SK-N-SH treated with all-trans-retinoic acid at 6 μM for 48 hours (cell line): ENCODE measurements at regions not wholly inside any gene's neighbourhood (a gene's known extent, or its start where the extent isn't known, plus 50 kb on each side); places are given as distances from the start of the nearest gene placed in this dataset.

Source experiments
- ATAC-seq: fragments of 200-7000 bp; cut with Tn5 transposase; 3 replicates; pipeline ENCODE4 v1.9.1; 2020; ENCODE audit warnings: mild to moderate bottlenecking, moderate library complexity
- ARNTL ChIP-seq: fragments of 450-650 bp; formaldehyde crosslinking; IDR thresholded peaks from 2 replicates; pipeline ENCODE4 v1.5.0; 2020; ENCODE audit warnings: low read depth, mild to moderate bottlenecking, moderate library complexity, borderline replicate concordance
- BACH2 ChIP-seq: fragments of 250-450 bp; sonication (Bioruptor Pico); IDR thresholded peaks from 2 replicates; pipeline ENCODE4 v1.9.0; 2021; ENCODE audit warnings: mild to moderate bottlenecking, borderline replicate concordance
- CREB5 ChIP-seq: fragments of 250-450 bp; sonication (Bioruptor Pico); IDR thresholded peaks from 2 replicates; pipeline ENCODE4 v1.5.1; 2020; ENCODE audit warnings: low read depth, mild to moderate bottlenecking, moderate library complexity
- CSDC2 ChIP-seq: fragments of 250-450 bp; sonication (Bioruptor Pico); IDR thresholded peaks from 2 replicates; pipeline ENCODE4 v1.5.0; 2020; ENCODE audit warnings: mild to moderate bottlenecking, moderate library complexity
- CSRNP3 ChIP-seq: fragments of 250-450 bp; sonication (Bioruptor Pico); IDR thresholded peaks from 2 replicates; pipeline ENCODE4 v1.5.1; 2021; ENCODE audit warnings: mild to moderate bottlenecking, moderate library complexity
- ESRRG ChIP-seq: fragments of 250-450 bp; sonication (Bioruptor Pico); IDR thresholded peaks from 2 replicates; pipeline ENCODE4 v1.6.1; 2021; ENCODE audit warnings: mild to moderate bottlenecking
- GLIS3 ChIP-seq: fragments of 250-450 bp; sonication (Bioruptor Pico); IDR thresholded peaks from 2 replicates; pipeline ENCODE4 v1.5.0; 2020; ENCODE audit warnings: mild to moderate bottlenecking, moderate library complexity
- ISL1 ChIP-seq: fragments of 250-450 bp; sonication (Bioruptor Pico); IDR thresholded peaks from 2 replicates; pipeline ENCODE4 v2.1.2; 2022; ENCODE audit warnings: mild to moderate bottlenecking, moderate library complexity
- OSR1 ChIP-seq: fragments of 250-450 bp; sonication (Bioruptor Pico); IDR thresholded peaks from 2 replicates; pipeline ENCODE4 v1.8.0; 2022; ENCODE audit warnings: moderate library complexity, mild to moderate bottlenecking, inconsistent platforms
- PPARA ChIP-seq: fragments of 250-450 bp; sonication (Bioruptor Pico); IDR thresholded peaks from 2 replicates; pipeline ENCODE4 v1.5.0; 2020; ENCODE audit warnings: mild to moderate bottlenecking, borderline replicate concordance
- RARB ChIP-seq: fragments of 250-450 bp; sonication (Bioruptor Pico); IDR thresholded peaks from 2 replicates; pipeline ENCODE4 v1.8.0; 2021; ENCODE audit warnings: mild to moderate bottlenecking, moderate library complexity
- SNAI2 ChIP-seq: fragments of 250-450 bp; sonication (Bioruptor Pico); IDR thresholded peaks from 2 replicates; pipeline ENCODE4 v1.5.0; 2020; ENCODE audit warnings: mild to moderate bottlenecking, moderate library complexity
- TCF4 ChIP-seq: fragments of 250-450 bp; sonication (Bioruptor Pico); IDR thresholded peaks from 2 replicates; pipeline ENCODE4 v1.8.0; 2021; ENCODE audit warnings: mild to moderate bottlenecking, moderate library complexity, borderline replicate concordance
- TOX ChIP-seq: fragments of 250-450 bp; sonication (Bioruptor Pico); IDR thresholded peaks from 2 replicates; pipeline ENCODE4 v1.8.0; 2021; ENCODE audit warnings: mild to moderate bottlenecking, moderate library complexity, borderline replicate concordance
- ZC3H10 ChIP-seq: fragments of 250-450 bp; sonication (Bioruptor Pico); IDR thresholded peaks from 2 replicates; pipeline ENCODE4 v1.5.1; 2021; ENCODE audit warnings: mild to moderate bottlenecking, moderate library complexity
- ZFP3 ChIP-seq: fragments of 250-450 bp; sonication (Bioruptor Pico); IDR thresholded peaks from 2 replicates; pipeline ENCODE4 v1.5.0; 2020; ENCODE audit warnings: mild to moderate bottlenecking, moderate library complexity
- ZFP30 ChIP-seq: fragments of 450-650 bp; formaldehyde crosslinking; IDR thresholded peaks from 2 replicates; pipeline ENCODE4 v1.5.0; 2022; ENCODE audit warnings: mild to moderate bottlenecking, moderate library complexity
- ZNF565 ChIP-seq: fragments of 450-650 bp; formaldehyde crosslinking; conservative IDR thresholded peaks from 2 replicates; pipeline ENCODE4 v1.5.0; 2020; ENCODE audit warnings: low read depth, mild to moderate bottlenecking, moderate library complexity
- ZNF70 ChIP-seq: fragments of 450-650 bp; formaldehyde crosslinking; IDR thresholded peaks from 2 replicates; pipeline ENCODE4 v1.5.0; 2020; ENCODE audit warnings: mild to moderate bottlenecking, moderate library complexity
- ZNF8 ChIP-seq: fragments of 450-650 bp; formaldehyde crosslinking; IDR thresholded peaks from 2 replicates; pipeline ENCODE4 v1.5.0; 2020; ENCODE audit warnings: mild to moderate bottlenecking, moderate library complexity
- TF ChIP-seq, protein P1 (sequence below): fragments of 250-450 bp; sonication (Bioruptor Pico); IDR thresholded peaks from 2 replicates; pipeline ENCODE4 v1.8.0; 2021; ENCODE audit warnings: low read depth, mild to moderate bottlenecking, moderate library complexity, borderline replicate concordance
- TF ChIP-seq, protein P2 (sequence below): fragments of 250-450 bp; sonication (Bioruptor Pico); IDR thresholded peaks from 2 replicates; pipeline ENCODE4 v1.8.0; 2020; ENCODE audit warnings: mild to moderate bottlenecking, moderate library complexity, borderline replicate concordance
- TF ChIP-seq, protein P3 (sequence below): fragments of 250-450 bp; sonication (Bioruptor Pico); IDR thresholded peaks from 2 replicates; pipeline ENCODE4 v1.5.0; 2020; ENCODE audit warnings: mild to moderate bottlenecking, moderate library complexity

GRCh38 chr12:124456133-124456651, 111.2 kb downstream of the NCOR2 start (continued):
- TF ChIP-seq RARB (CRISPR knock-in tag) (no peak), ESRRG (no peak), CSRNP3 (CRISPR knock-in tag) (no peak)

GRCh38 chr12:124455336-124455735, 112.1 kb downstream of the NCOR2 start:
- no peak for TF ChIP-seq ZNF565 (CRISPR knock-in tag)
- no peak for TF ChIP-seq ZC3H10 (CRISPR knock-in tag)
- TF ChIP-seq CREB5 = no peak
- no peak for TF ChIP-seq SNAI2 (CRISPR knock-in tag)
- TF ChIP-seq CSDC2 = no peak
- no peak for TF ChIP-seq ZNF8 (CRISPR knock-in tag)
- TF ChIP-seq, protein P1, sequence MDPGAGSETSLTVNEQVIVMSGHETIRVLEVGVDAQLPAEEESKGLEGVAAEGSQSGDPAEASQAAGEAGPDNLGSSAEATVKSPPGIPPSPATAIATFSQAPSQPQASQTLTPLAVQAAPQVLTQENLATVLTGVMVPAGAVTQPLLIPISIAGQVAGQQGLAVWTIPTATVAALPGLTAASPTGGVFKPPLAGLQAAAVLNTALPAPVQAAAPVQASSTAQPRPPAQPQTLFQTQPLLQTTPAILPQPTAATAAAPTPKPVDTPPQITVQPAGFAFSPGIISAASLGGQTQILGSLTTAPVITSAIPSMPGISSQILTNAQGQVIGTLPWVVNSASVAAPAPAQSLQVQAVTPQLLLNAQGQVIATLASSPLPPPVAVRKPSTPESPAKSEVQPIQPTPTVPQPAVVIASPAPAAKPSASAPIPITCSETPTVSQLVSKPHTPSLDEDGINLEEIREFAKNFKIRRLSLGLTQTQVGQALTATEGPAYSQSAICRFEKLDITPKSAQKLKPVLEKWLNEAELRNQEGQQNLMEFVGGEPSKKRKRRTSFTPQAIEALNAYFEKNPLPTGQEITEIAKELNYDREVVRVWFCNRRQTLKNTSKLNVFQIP (CRISPR knock-in tag) = no peak
- TF ChIP-seq PPARA (CRISPR knock-in tag) = no peak
- no peak for TF ChIP-seq TCF4 (CRISPR knock-in tag)
- TF ChIP-seq GLIS3 (CRISPR knock-in tag) = no peak
- TF ChIP-seq ZNF70 (CRISPR knock-in tag) = no peak
- TF ChIP-seq, protein P2, sequence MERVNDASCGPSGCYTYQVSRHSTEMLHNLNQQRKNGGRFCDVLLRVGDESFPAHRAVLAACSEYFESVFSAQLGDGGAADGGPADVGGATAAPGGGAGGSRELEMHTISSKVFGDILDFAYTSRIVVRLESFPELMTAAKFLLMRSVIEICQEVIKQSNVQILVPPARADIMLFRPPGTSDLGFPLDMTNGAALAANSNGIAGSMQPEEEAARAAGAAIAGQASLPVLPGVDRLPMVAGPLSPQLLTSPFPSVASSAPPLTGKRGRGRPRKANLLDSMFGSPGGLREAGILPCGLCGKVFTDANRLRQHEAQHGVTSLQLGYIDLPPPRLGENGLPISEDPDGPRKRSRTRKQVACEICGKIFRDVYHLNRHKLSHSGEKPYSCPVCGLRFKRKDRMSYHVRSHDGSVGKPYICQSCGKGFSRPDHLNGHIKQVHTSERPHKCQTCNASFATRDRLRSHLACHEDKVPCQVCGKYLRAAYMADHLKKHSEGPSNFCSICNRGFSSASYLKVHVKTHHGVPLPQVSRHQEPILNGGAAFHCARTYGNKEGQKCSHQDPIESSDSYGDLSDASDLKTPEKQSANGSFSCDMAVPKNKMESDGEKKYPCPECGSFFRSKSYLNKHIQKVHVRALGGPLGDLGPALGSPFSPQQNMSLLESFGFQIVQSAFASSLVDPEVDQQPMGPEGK (CRISPR knock-in tag) = no peak
- no peak for TF ChIP-seq ISL1 (CRISPR knock-in tag)
- TF ChIP-seq OSR1 (CRISPR knock-in tag) = no peak
- TF ChIP-seq ZFP30 (CRISPR knock-in tag) = no peak
- TF ChIP-seq TOX (CRISPR knock-in tag) = no peak
- no peak for TF ChIP-seq RARB (CRISPR knock-in tag)
- TF ChIP-seq ARNTL (CRISPR knock-in tag) = no peak
- TF ChIP-seq, protein P3, sequence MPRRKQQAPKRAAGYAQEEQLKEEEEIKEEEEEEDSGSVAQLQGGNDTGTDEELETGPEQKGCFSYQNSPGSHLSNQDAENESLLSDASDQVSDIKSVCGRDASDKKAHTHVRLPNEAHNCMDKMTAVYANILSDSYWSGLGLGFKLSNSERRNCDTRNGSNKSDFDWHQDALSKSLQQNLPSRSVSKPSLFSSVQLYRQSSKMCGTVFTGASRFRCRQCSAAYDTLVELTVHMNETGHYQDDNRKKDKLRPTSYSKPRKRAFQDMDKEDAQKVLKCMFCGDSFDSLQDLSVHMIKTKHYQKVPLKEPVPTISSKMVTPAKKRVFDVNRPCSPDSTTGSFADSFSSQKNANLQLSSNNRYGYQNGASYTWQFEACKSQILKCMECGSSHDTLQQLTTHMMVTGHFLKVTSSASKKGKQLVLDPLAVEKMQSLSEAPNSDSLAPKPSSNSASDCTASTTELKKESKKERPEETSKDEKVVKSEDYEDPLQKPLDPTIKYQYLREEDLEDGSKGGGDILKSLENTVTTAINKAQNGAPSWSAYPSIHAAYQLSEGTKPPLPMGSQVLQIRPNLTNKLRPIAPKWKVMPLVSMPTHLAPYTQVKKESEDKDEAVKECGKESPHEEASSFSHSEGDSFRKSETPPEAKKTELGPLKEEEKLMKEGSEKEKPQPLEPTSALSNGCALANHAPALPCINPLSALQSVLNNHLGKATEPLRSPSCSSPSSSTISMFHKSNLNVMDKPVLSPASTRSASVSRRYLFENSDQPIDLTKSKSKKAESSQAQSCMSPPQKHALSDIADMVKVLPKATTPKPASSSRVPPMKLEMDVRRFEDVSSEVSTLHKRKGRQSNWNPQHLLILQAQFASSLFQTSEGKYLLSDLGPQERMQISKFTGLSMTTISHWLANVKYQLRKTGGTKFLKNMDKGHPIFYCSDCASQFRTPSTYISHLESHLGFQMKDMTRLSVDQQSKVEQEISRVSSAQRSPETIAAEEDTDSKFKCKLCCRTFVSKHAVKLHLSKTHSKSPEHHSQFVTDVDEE (CRISPR knock-in tag) = no peak
- TF ChIP-seq ZFP3 (CRISPR knock-in tag) = no peak
- ATAC-seq = no peak

DNA sequence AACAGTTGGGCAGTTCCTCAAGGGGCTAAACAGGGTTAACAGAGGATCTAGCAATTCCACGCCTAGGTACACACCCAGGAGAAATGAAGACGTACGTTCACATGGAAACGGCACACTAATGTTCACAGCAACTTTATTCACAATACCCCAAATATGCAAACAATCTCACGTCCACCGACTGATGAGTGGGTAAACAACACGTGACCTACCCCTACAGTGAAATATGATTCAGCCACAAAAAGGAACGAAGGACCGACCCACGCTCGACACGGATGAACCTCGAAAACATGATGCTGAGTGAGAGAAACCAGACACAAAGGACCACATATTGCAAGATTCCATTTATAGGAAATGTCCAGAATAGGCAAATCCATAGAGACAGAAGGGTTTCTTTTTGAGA, 112.7 kb downstream of the NCOR2 start:
- no peak for ATAC-seq
- TF ChIP-seq CSDC2 = no peak
- TF ChIP-seq ZNF8 (CRISPR knock-in tag) = no peak
- TF ChIP-seq ESRRG = no peak
- no peak for TF ChIP-seq ZFP3 (CRISPR knock-in tag)
- no peak for TF ChIP-seq TCF4 (CRISPR knock-in tag)
- TF ChIP-seq, protein P2 (CRISPR knock-in tag) = no peak
- TF ChIP-seq, protein P1 (CRISPR knock-in tag) = no peak
- no peak for TF ChIP-seq CREB5
- no peak for TF ChIP-seq RARB (CRISPR knock-in tag)
- TF ChIP-seq ARNTL (CRISPR knock-in tag) = no peak
- TF ChIP-seq BACH2 (CRISPR knock-in tag) = no peak
- no peak for TF ChIP-seq ZFP30 (CRISPR knock-in tag)
- TF ChIP-seq ISL1 (CRISPR knock-in tag) = no peak
- no peak for TF ChIP-seq PPARA (CRISPR knock-in tag)
- no peak for TF ChIP-seq OSR1 (CRISPR knock-in tag)
